ENCODE measurements at regions not wholly inside any gene's neighbourhood (a gene's known extent, or its start where the extent isn't known, plus 50 kb on each side); places are given as distances from the start of the nearest gene placed in this dataset.

- no peak overlapping the region for H3K27ac ChIP-seq (ENCODE audit: insufficient read length, low read depth, low read length)
- no peak overlapping the region for H2BK15ac ChIP-seq (ENCODE audit: low read depth, low read length)
- no peak overlapping the region for H3K9ac ChIP-seq (ENCODE audit: extremely low read depth, insufficient read length, low read length)
- no peak overlapping the region for H2BK5ac ChIP-seq (ENCODE audit: insufficient read length, low read length)
- Mint-ChIP-seq H3K27ac (no peak overlapping the region), H3K9me3 (peaks cover 27 to 34% of the 10 kb centered on the region in 2 experiments), H3K36me3 (ENCODE audit: insufficient read depth in 1 of 3, low read depth in 3 of 3) (peaks cover 16 to 29% (median 23%) of the 10 kb centered on the region in 3 experiments), H3K4me3 (no peak overlapping the region), H3K4me1 (no peaks in the 10 kb centered on the region), H3K27me3 (ENCODE audit: low read depth) (no peaks in the 10 kb centered on the region)
- no peaks in the 10 kb centered on the region for H3K27me3 ChIP-seq (ENCODE audit: insufficient read depth, low read length)
- H3K18ac ChIP-seq (ENCODE audit: insufficient read length, low read depth, low read length), result no peak overlapping the region
- DNase-seq, result no peak
- H3K9me3 ChIP-seq (ENCODE audit: control insufficient read depth, low read depth, low read length), result peaks cover 13% of the 10 kb centered on the region
- H4K91ac ChIP-seq (ENCODE audit: insufficient read length, low read depth, low read length), result no peak overlapping the region
- no peak overlapping the region for H3K4me2 ChIP-seq (ENCODE audit: insufficient read depth, insufficient read length, low read length)
- H3K56ac ChIP-seq (ENCODE audit: insufficient read length, low read depth, low read length), result no peak overlapping the region
- H3K79me1 ChIP-seq (ENCODE audit: insufficient read depth, low read depth, low read length, poor library complexity, severe bottlenecking), result no peaks in the 10 kb centered on the region
- no peaks in the 10 kb centered on the region for H3K4me1 ChIP-seq (ENCODE audit: insufficient read depth, low read length)
- H3K79me2 ChIP-seq (ENCODE audit: insufficient read depth, low read length), result no peaks in the 10 kb centered on the region
- H3K4ac ChIP-seq (ENCODE audit: low read depth, low read length), result no peak overlapping the region
- H3K14ac ChIP-seq (ENCODE audit: insufficient read depth, low read length), result no peak overlapping the region
- no peak overlapping the region for H4K5ac ChIP-seq (ENCODE audit: insufficient read length, low read depth, low read length)
- no peaks in the 10 kb centered on the region for H4K20me1 ChIP-seq (ENCODE audit: control insufficient read depth, insufficient read depth, insufficient read length)
- H2BK20ac ChIP-seq (ENCODE audit: low read depth, low read length, poor library complexity, severe bottlenecking), result no peak overlapping the region
- no peak overlapping the region for H2BK120ac ChIP-seq (ENCODE audit: low read depth, low read length, poor library complexity, severe bottlenecking)
- H4K8ac ChIP-seq (replicated peaks; ENCODE audit: insufficient read length, low read depth, low read length), result no peak overlapping the region
- H3K23ac ChIP-seq (ENCODE audit: insufficient read length, low read depth, low read length), result no peak overlapping the region
- H2BK12ac ChIP-seq (ENCODE audit: insufficient read length, low read depth, low read length), result no peak overlapping the region
- no peak overlapping the region for H2AFZ ChIP-seq (ENCODE audit: low read length)
- no peak overlapping the region for H2AK5ac ChIP-seq (ENCODE audit: insufficient read length, low read length)
- no peaks in the 10 kb centered on the region for H3K23me2 ChIP-seq (ENCODE audit: insufficient read length, low read depth, low read length, poor library complexity, severe bottlenecking)
- H3T11ph ChIP-seq (ENCODE audit: low read length), result no peak overlapping the region
- TF ChIP-seq CTCF (conservative IDR thresholded peaks at IDR 0.05), result no peak
Observed at GRCh38 chr12:73798523-73798922, 739.1 kb upstream of the ATXN7L3B start.

All from H9 (cell line).